Activated naive CD8-positive, alpha-beta T cell treated with anti-CD3 and anti-CD28 coated beads for 36 hours (primary cell): ENCODE measurements at regions not wholly inside any gene's neighbourhood (a gene's known extent, or its start where the extent isn't known, plus 50 kb on each side); places are given as distances from the start of the nearest gene placed in this dataset.
"Not testable (repeated sequence)": the region's sequence is repeated elsewhere in the genome, so short reads cannot be mapped to it uniquely, and the experiment has no call there.

ENCODE experiments used
- DNase-seq: peaks from one replicate; pipeline ENCODE4 v3.0.0; 2021
- H3K27ac Mint-ChIP-seq: one replicate; pipeline ENCODE4 v1.8.0; 2022; ENCODE audit warnings: mild to moderate bottlenecking, moderate library complexity, mixed read lengths
- H3K27me3 Mint-ChIP-seq: one replicate; pipeline ENCODE4 v1.8.0; 2022; ENCODE audit warnings: mild to moderate bottlenecking, mixed read lengths
- H3K36me3 Mint-ChIP-seq: one replicate; pipeline ENCODE4 v1.8.0; 2021; ENCODE audit warnings: mild to moderate bottlenecking, mixed read lengths
- H3K4me1 Mint-ChIP-seq: one replicate; pipeline ENCODE4 v1.8.0; 2021; ENCODE audit warnings: mixed read lengths
- H3K4me3 Mint-ChIP-seq: one replicate; pipeline ENCODE4 v1.8.0; 2022; ENCODE audit warnings: mild to moderate bottlenecking, moderate library complexity, mixed read lengths
- H3K9me3 Mint-ChIP-seq: one replicate; pipeline ENCODE4 v1.8.0; 2022; ENCODE audit warnings: mixed read lengths

GRCh38 chr3:106514431-106514830 lies 645.6 kb upstream of the CBLB start:
- H3K4me3 Mint-ChIP-seq = no peak overlapping the region
- peaks cover 6% of the 10 kb centered on the region for H3K4me1 Mint-ChIP-seq
- no peaks in the 10 kb centered on the region for H3K9me3 Mint-ChIP-seq
- H3K36me3 Mint-ChIP-seq = no peaks in the 10 kb centered on the region
- H3K27me3 Mint-ChIP-seq = no peaks in the 10 kb centered on the region
- no peak for DNase-seq
- H3K27ac Mint-ChIP-seq = no peak overlapping the region

GRCh38 chr3:106518516-106518915 lies 649.7 kb upstream of the CBLB start:
- no peak overlapping the region for H3K27ac Mint-ChIP-seq
- no peaks in the 10 kb centered on the region for H3K36me3 Mint-ChIP-seq
- H3K27me3 Mint-ChIP-seq = no peaks in the 10 kb centered on the region
- no peaks in the 10 kb centered on the region for H3K9me3 Mint-ChIP-seq
- H3K4me1 Mint-ChIP-seq = peaks cover 6% of the 10 kb centered on the region
- H3K4me3 Mint-ChIP-seq = no peak overlapping the region
- no peak for DNase-seq

GRCh38 chr3:106522397-106522796 lies 653.6 kb upstream of the CBLB start:
- no peak overlapping the region for H3K4me3 Mint-ChIP-seq
- DNase-seq = no peak
- H3K9me3 Mint-ChIP-seq = peaks cover 3% of the 10 kb centered on the region
- no peak overlapping the region for H3K27ac Mint-ChIP-seq
- H3K36me3 Mint-ChIP-seq = peaks cover 4% of the 10 kb centered on the region
- no peaks in the 10 kb centered on the region for H3K27me3 Mint-ChIP-seq
- peaks cover 2% of the 10 kb centered on the region for H3K4me1 Mint-ChIP-seq

- no peak overlapping the region for H3K27ac Mint-ChIP-seq
- H3K4me1 Mint-ChIP-seq = peaks cover 16% of the 10 kb centered on the region
- H3K36me3 Mint-ChIP-seq = peaks cover 13% of the 10 kb centered on the region
- peaks cover 6% of the 10 kb centered on the region for H3K9me3 Mint-ChIP-seq
- H3K27me3 Mint-ChIP-seq = no peaks in the 10 kb centered on the region
- H3K4me3 Mint-ChIP-seq = no peak overlapping the region
- no peak for DNase-seq
Observed at GRCh38 chr3:106528932-106529331, 660.1 kb upstream of the CBLB start.

- Mint-ChIP-seq H3K27me3 (peaks cover 2% of the 10 kb centered on the region), H3K36me3 (peaks cover 16% of the 10 kb centered on the region), H3K4me3 (no peak overlapping the region), H3K4me1 (peaks cover 23% of the 10 kb centered on the region), H3K9me3 (peaks cover 9% of the 10 kb centered on the region), H3K27ac (no peak overlapping the region)
- no peak for DNase-seq
Observed at GRCh38 chr3:106529738-106530137, 660.9 kb upstream of the CBLB start.

- Mint-ChIP-seq H3K27ac (no peak overlapping the region), H3K4me1 (peaks cover 23% of the 10 kb centered on the region), H3K9me3 (peaks cover 13% of the 10 kb centered on the region), H3K27me3 (peaks cover 3% of the 10 kb centered on the region), H3K36me3 (peaks cover 18% of the 10 kb centered on the region), H3K4me3 (no peak overlapping the region)
- DNase-seq = no peak
Observed at GRCh38 chr3:106530367-106530766, 661.6 kb upstream of the CBLB start.

- peaks cover 23% of the 10 kb centered on the region for H3K4me1 Mint-ChIP-seq
- H3K36me3 Mint-ChIP-seq = peaks cover 19% of the 10 kb centered on the region
- H3K4me3 Mint-ChIP-seq, H3K27me3 Mint-ChIP-seq, H3K27ac Mint-ChIP-seq, DNase-seq: not testable (repeated sequence)
- H3K9me3 Mint-ChIP-seq = peaks cover 23% of the 10 kb centered on the region
Observed at GRCh38 chr3:106531771-106532329, 663.0 kb upstream of the CBLB start.

GRCh38 chr3:106533093-106533787 lies 664.4 kb upstream of the CBLB start:
- H3K27ac Mint-ChIP-seq = peak overlapping the region; percentile 54
- H3K36me3 Mint-ChIP-seq = peaks cover 20% of the 10 kb centered on the region
- H3K4me1 Mint-ChIP-seq = peaks cover 20% of the 10 kb centered on the region
- H3K4me3 Mint-ChIP-seq = no peak overlapping the region
- peaks cover 26% of the 10 kb centered on the region for H3K9me3 Mint-ChIP-seq
- no peak for DNase-seq
- peaks cover 3% of the 10 kb centered on the region for H3K27me3 Mint-ChIP-seq

GRCh38 chr3:106533788-106534160 lies 665.0 kb upstream of the CBLB start:
- Mint-ChIP-seq H3K27me3 (peaks cover 3% of the 10 kb centered on the region), H3K27ac (peak overlapping the region; percentile 54), H3K4me1 (peaks cover 20% of the 10 kb centered on the region), H3K4me3 (no peak overlapping the region), H3K36me3 (peaks cover 17% of the 10 kb centered on the region), H3K9me3 (peaks cover 29% of the 10 kb centered on the region)
- no peak for DNase-seq

GRCh38 chr3:106534206-106534605 lies 665.4 kb upstream of the CBLB start:
- Mint-ChIP-seq H3K4me3 (no peak overlapping the region), H3K9me3 (peaks cover 29% of the 10 kb centered on the region), H3K27me3 (peaks cover 3% of the 10 kb centered on the region), H3K36me3 (peaks cover 17% of the 10 kb centered on the region), H3K27ac (peak overlapping the region; percentile 54), H3K4me1 (peaks cover 17% of the 10 kb centered on the region)
- peak; percentile 47 for DNase-seq

- no peaks in the 10 kb centered on the region for H3K4me1 Mint-ChIP-seq
- H3K27me3 Mint-ChIP-seq = no peaks in the 10 kb centered on the region
- no peak for DNase-seq
- peaks cover 22% of the 10 kb centered on the region for H3K9me3 Mint-ChIP-seq
- no peak overlapping the region for H3K27ac Mint-ChIP-seq
- no peak overlapping the region for H3K4me3 Mint-ChIP-seq
- H3K36me3 Mint-ChIP-seq = peaks cover 6% of the 10 kb centered on the region
Observed at GRCh38 chr3:106540743-106541142, 671.9 kb upstream of the CBLB start.

GRCh38 chr3:106542101-106542769 lies 673.4 kb upstream of the CBLB start:
- H3K4me3 Mint-ChIP-seq = no peak overlapping the region
- H3K4me1 Mint-ChIP-seq = no peaks in the 10 kb centered on the region
- peaks cover 19% of the 10 kb centered on the region for H3K9me3 Mint-ChIP-seq
- no peaks in the 10 kb centered on the region for H3K27me3 Mint-ChIP-seq
- DNase-seq = no peak
- no peaks in the 10 kb centered on the region for H3K36me3 Mint-ChIP-seq
- H3K27ac Mint-ChIP-seq = no peak overlapping the region

- Mint-ChIP-seq H3K27me3 (no peaks in the 10 kb centered on the region), H3K27ac (no peak overlapping the region), H3K36me3 (no peaks in the 10 kb centered on the region), H3K9me3 (no peaks in the 10 kb centered on the region), H3K4me1 (no peaks in the 10 kb centered on the region), H3K4me3 (no peak overlapping the region)
- no peak for DNase-seq
Observed at GRCh38 chr3:106552351-106553043, 683.7 kb upstream of the CBLB start.

GRCh38 chr3:106560451-106560966 lies 691.7 kb upstream of the CBLB start:
- Mint-ChIP-seq H3K4me3 (no peak overlapping the region), H3K4me1 (no peaks in the 10 kb centered on the region), H3K9me3 (no peaks in the 10 kb centered on the region), H3K36me3 (no peaks in the 10 kb centered on the region), H3K27ac (no peak overlapping the region), H3K27me3 (no peaks in the 10 kb centered on the region)
- no peak for DNase-seq

GRCh38 chr3:106566277-106566676 lies 697.5 kb upstream of the CBLB start:
- no peak overlapping the region for H3K27ac Mint-ChIP-seq
- H3K9me3 Mint-ChIP-seq = no peaks in the 10 kb centered on the region
- H3K27me3 Mint-ChIP-seq = no peaks in the 10 kb centered on the region
- peaks cover 1% of the 10 kb centered on the region for H3K36me3 Mint-ChIP-seq
- no peak for DNase-seq
- H3K4me1 Mint-ChIP-seq = peaks cover 3% of the 10 kb centered on the region
- H3K4me3 Mint-ChIP-seq = no peak overlapping the region
